NOMO-1 treated with DMSO at 0.1 percent for 48 hours (cell line): ENCODE measurements at regions not wholly inside any gene's neighbourhood (a gene's known extent, or its start where the extent isn't known, plus 50 kb on each side); places are given as distances from the start of the nearest gene placed in this dataset.

Experiments used
- DNase-seq: peaks from one replicate; lab custom pipeline; 2025; ENCODE audit not compliant: unreplicated experiment; lab: John Stamatoyannopoulos, UW

GRCh38 chrX:38987198-38987651, 186.0 kb downstream of the MID1IP1 start:
- peak; percentile 85 for DNase-seq

GRCh38 chrX:38988301-38988700, 187.0 kb downstream of the MID1IP1 start:
- DNase-seq: no peak

- peak; percentile 78 for DNase-seq
Measured at GRCh38 chrX:38989076-38989475, 187.8 kb downstream of the MID1IP1 start.

- DNase-seq: no peak
Measured at GRCh38 chrX:38991656-38992440, 190.6 kb downstream of the MID1IP1 start.

GRCh38 chrX:38992441-38993096, 191.3 kb downstream of the MID1IP1 start:
- DNase-seq: no peak

- no peak for DNase-seq
Measured at GRCh38 chrX:38993500-38993899, 192.2 kb downstream of the MID1IP1 start.

GRCh38 chrX:38999099-38999498, 197.8 kb downstream of the MID1IP1 start:
- DNase-seq: no peak

GRCh38 chrX:38999967-39000745, 198.9 kb downstream of the MID1IP1 start:
- no peak for DNase-seq

- no peak for DNase-seq
Measured at GRCh38 chrX:39000802-39001201, 199.5 kb downstream of the MID1IP1 start.

GRCh38 chrX:39002466-39002865, 201.2 kb downstream of the MID1IP1 start:
- no peak for DNase-seq

GRCh38 chrX:39008549-39008948, 207.3 kb downstream of the MID1IP1 start:
- DNase-seq: peak; percentile 79

GRCh38 chrX:39011454-39012221, 210.4 kb downstream of the MID1IP1 start:
- DNase-seq: no peak

- no peak for DNase-seq
Measured at GRCh38 chrX:39012621-39013111, 211.4 kb downstream of the MID1IP1 start.

- no peak for DNase-seq
Measured at GRCh38 chrX:39016556-39016955, 215.3 kb downstream of the MID1IP1 start.

GRCh38 chrX:39017077-39017476, 215.8 kb downstream of the MID1IP1 start:
- no peak for DNase-seq

- DNase-seq: no peak
Measured at GRCh38 chrX:39017716-39018115, 216.5 kb downstream of the MID1IP1 start.

- DNase-seq: no peak
Measured at GRCh38 chrX:39018541-39018940, 217.3 kb downstream of the MID1IP1 start.

- DNase-seq: no peak
Measured at GRCh38 chrX:39019056-39019455, 217.8 kb downstream of the MID1IP1 start.

- peak; percentile 22 for DNase-seq
Measured at GRCh38 chrX:39020051-39020669, 218.9 kb downstream of the MID1IP1 start.

GRCh38 chrX:39022106-39022505, 220.8 kb downstream of the MID1IP1 start:
- no peak for DNase-seq
